ENCODE measurements at regions not wholly inside any gene's neighbourhood (a gene's known extent, or its start where the extent isn't known, plus 50 kb on each side); places are given as distances from the start of the nearest gene placed in this dataset.

DNA sequence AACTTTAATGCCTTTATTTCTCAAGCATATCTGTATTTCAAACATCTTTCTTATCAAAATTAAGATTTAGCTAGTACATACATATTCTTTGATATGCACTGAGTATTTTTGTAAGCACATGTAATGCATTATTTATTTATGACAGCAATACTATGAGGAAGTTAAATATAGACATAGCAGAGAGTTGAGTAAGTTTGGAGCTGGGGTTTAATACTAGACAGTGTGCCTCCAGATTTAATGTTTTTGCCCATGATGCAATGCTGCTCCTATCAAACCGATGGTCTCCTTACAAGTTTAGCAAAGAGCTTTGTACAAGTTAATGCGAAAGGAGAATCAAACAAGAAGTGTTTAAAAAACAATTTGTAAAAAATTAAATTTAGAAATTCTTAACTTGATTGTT lies 826.6 kb upstream of the MGAT4C start:
- Histone ChIP-seq H3K9me3 (ENCODE audit: control insufficient read depth in 5 of 5, low read length in 5 of 5) (no peaks in the 10 kb centered on the region), H3K9ac (ENCODE audit: low read length in 5 of 5) (no peak overlapping the region), H3K4me3 (ENCODE audit: low read depth in 1 of 5, low read length in 5 of 5) (no peak overlapping the region), H3K27ac (ENCODE audit: low read depth, low read length) (no peak overlapping the region), H3K27me3 (ENCODE audit: control insufficient read depth in 5 of 5, insufficient read depth in 4 of 5, low read length in 5 of 5) (no peaks in the 10 kb centered on the region), H3K4me1 (ENCODE audit: control insufficient read depth in 5 of 5, insufficient read depth in 5 of 5, low read length in 5 of 5) (no peaks in the 10 kb centered on the region), H3K36me3 (ENCODE audit: control insufficient read depth in 5 of 5, insufficient read depth in 5 of 5, low read length in 5 of 5) (no peaks in the 10 kb centered on the region)

DNA sequence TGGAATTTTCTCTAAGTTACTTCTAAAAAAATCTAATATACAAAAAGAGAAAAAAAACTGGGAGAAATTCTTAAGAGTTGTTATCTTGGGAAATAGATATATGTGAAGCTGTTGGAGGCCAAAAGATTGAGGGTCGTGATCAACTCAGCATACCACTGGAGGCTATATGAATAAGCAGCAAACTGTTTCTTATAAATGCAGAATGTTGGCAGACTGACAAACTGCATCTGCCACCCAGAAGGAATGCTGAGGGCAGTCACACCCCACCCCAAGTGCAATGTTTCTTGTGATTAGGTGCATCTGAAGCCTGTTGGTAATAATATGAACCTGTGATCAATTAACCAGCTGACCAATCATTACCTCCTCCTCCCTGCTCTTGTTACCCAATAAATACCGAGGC lies 818.6 kb upstream of the MGAT4C start:
- no peaks in the 10 kb centered on the region for H3K36me3 ChIP-seq (ENCODE audit: control insufficient read depth in 5 of 5, insufficient read depth in 5 of 5, low read length in 5 of 5)
- H3K4me3 ChIP-seq (ENCODE audit: low read depth in 1 of 5, low read length in 5 of 5), result no peak overlapping the region
- no peak overlapping the region for H3K27ac ChIP-seq (ENCODE audit: low read depth, low read length)
- H3K9ac ChIP-seq (ENCODE audit: low read length in 5 of 5), result no peak overlapping the region
- H3K9me3 ChIP-seq (ENCODE audit: control insufficient read depth in 5 of 5, low read length in 5 of 5), result peaks cover 0 to 14% (median 10%) of the 10 kb centered on the region in 5 donors
- H3K27me3 ChIP-seq (ENCODE audit: control insufficient read depth in 5 of 5, insufficient read depth in 4 of 5, low read length in 5 of 5), result no peaks in the 10 kb centered on the region
- H3K4me1 ChIP-seq (ENCODE audit: control insufficient read depth in 5 of 5, insufficient read depth in 5 of 5, low read length in 5 of 5), result no peaks in the 10 kb centered on the region

- H3K27ac ChIP-seq (ENCODE audit: low read depth, low read length), result no peak overlapping the region
- no peaks in the 10 kb centered on the region for H3K4me1 ChIP-seq (ENCODE audit: control insufficient read depth in 5 of 5, insufficient read depth in 5 of 5, low read length in 5 of 5)
- no peak overlapping the region for H3K4me3 ChIP-seq (ENCODE audit: low read depth in 1 of 5, low read length in 5 of 5)
- H3K36me3 ChIP-seq (ENCODE audit: control insufficient read depth in 5 of 5, insufficient read depth in 5 of 5, low read length in 5 of 5), result no peaks in the 10 kb centered on the region
- H3K9ac ChIP-seq (ENCODE audit: low read length in 5 of 5), result no peak overlapping the region
- H3K9me3 ChIP-seq (ENCODE audit: control insufficient read depth in 5 of 5, low read length in 5 of 5), result peaks cover 0 to 2% (median 0%) of the 10 kb centered on the region in 5 donors
- no peaks in the 10 kb centered on the region for H3K27me3 ChIP-seq (ENCODE audit: control insufficient read depth in 5 of 5, insufficient read depth in 4 of 5, low read length in 5 of 5)
Observed at GRCh38 chr12:87066326-87066725, 810.1 kb upstream of the MGAT4C start.

DNA sequence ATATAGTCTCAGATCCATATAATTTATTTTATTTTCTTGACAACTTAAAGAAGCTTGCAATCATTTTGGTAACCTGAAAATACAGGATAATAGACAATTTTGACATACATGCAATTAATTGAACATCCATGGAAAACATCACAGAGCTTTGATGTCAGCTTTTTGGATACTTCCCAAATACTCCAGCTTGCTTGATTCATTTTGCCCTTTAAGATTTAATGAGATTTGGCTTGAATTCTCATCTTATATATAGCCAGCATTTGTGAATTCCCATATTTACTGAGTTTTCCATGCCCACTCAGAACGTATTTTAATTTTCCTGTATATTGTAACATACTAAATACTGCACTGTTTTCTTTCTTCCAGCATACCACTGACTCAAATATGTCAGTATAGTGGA lies 803.0 kb upstream of the MGAT4C start:
- H3K36me3 ChIP-seq (ENCODE audit: control insufficient read depth in 5 of 5, insufficient read depth in 5 of 5, low read length in 5 of 5), result no peaks in the 10 kb centered on the region
- H3K9ac ChIP-seq (ENCODE audit: low read length in 5 of 5), result no peak overlapping the region
- no peaks in the 10 kb centered on the region for H3K4me1 ChIP-seq (ENCODE audit: control insufficient read depth in 5 of 5, insufficient read depth in 5 of 5, low read length in 5 of 5)
- H3K9me3 ChIP-seq (ENCODE audit: control insufficient read depth in 5 of 5, low read length in 5 of 5), result peaks cover 0 to 2% (median 0%) of the 10 kb centered on the region in 5 donors
- H3K4me3 ChIP-seq (ENCODE audit: low read depth in 1 of 5, low read length in 5 of 5), result no peak overlapping the region
- H3K27me3 ChIP-seq (ENCODE audit: control insufficient read depth in 5 of 5, insufficient read depth in 4 of 5, low read length in 5 of 5), result no peaks in the 10 kb centered on the region
- H3K27ac ChIP-seq (ENCODE audit: low read depth, low read length), result no peak overlapping the region

DNA sequence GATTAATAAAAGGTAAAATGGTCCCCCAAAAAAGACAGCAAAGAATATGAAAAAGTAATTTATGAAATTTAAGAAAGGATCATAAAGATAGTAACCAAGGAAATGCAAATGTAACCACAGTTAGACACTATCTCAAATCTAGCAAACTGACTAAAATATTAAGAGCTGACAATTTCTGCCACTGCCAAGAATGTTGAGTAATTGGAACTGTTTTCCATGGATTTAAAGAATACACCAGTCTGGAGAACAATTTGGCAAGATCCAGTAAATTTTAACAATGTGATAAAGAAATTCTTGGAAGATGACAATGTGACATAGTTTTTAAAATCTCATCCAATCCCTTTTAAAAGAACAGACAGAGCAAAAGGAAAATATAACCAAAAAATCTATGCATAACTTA lies 798.0 kb upstream of the MGAT4C start:
- Histone ChIP-seq H3K36me3 (ENCODE audit: control insufficient read depth in 5 of 5, insufficient read depth in 5 of 5, low read length in 5 of 5) (no peaks in the 10 kb centered on the region), H3K9ac (ENCODE audit: low read length in 5 of 5) (no peak overlapping the region), H3K9me3 (ENCODE audit: control insufficient read depth in 5 of 5, low read length in 5 of 5) (no peaks in the 10 kb centered on the region), H3K27me3 (ENCODE audit: control insufficient read depth in 5 of 5, insufficient read depth in 4 of 5, low read length in 5 of 5) (no peaks in the 10 kb centered on the region), H3K4me1 (ENCODE audit: control insufficient read depth in 5 of 5, insufficient read depth in 5 of 5, low read length in 5 of 5) (no peaks in the 10 kb centered on the region), H3K27ac (ENCODE audit: low read depth, low read length) (no peak overlapping the region), H3K4me3 (ENCODE audit: low read depth in 1 of 5, low read length in 5 of 5) (no peak overlapping the region)

- Histone ChIP-seq H3K9me3 (ENCODE audit: control insufficient read depth in 5 of 5, low read length in 5 of 5) (no peaks in the 10 kb centered on the region), H3K36me3 (ENCODE audit: control insufficient read depth in 5 of 5, insufficient read depth in 5 of 5, low read length in 5 of 5) (no peaks in the 10 kb centered on the region), H3K4me3 (ENCODE audit: low read depth in 1 of 5, low read length in 5 of 5) (no peak overlapping the region), H3K27me3 (ENCODE audit: control insufficient read depth in 5 of 5, insufficient read depth in 4 of 5, low read length in 5 of 5) (no peaks in the 10 kb centered on the region), H3K4me1 (ENCODE audit: control insufficient read depth in 5 of 5, insufficient read depth in 5 of 5, low read length in 5 of 5) (no peaks in the 10 kb centered on the region), H3K9ac (ENCODE audit: low read length in 5 of 5) (no peak overlapping the region), H3K27ac (ENCODE audit: low read depth, low read length) (no peak overlapping the region)
Observed at GRCh38 chr12:87051621-87052020, 795.4 kb upstream of the MGAT4C start.

DNA sequence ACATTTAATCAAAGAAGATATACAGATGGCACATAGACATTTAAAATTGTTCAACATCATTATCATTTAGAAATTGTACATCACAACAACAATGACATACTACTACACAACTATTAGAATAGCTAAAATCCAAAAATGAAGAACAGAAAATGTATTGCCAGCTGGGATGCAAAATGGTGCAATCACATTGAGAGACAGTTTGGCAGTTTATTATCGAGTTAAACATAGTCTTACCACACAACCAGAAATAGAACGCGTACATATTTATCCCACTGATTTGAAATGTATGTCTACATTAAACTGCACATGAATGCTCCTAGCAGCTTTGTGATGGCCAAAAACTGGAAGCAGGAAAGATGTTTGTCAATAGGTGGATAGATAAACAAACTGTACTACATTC lies 791.5 kb upstream of the MGAT4C start:
- Histone ChIP-seq H3K9me3 (ENCODE audit: control insufficient read depth in 5 of 5, low read length in 5 of 5) (no peaks in the 10 kb centered on the region), H3K4me3 (ENCODE audit: low read depth in 1 of 5, low read length in 5 of 5) (no peak overlapping the region), H3K9ac (ENCODE audit: low read length in 5 of 5) (no peak overlapping the region), H3K36me3 (ENCODE audit: control insufficient read depth in 5 of 5, insufficient read depth in 5 of 5, low read length in 5 of 5) (no peaks in the 10 kb centered on the region), H3K4me1 (ENCODE audit: control insufficient read depth in 5 of 5, insufficient read depth in 5 of 5, low read length in 5 of 5) (no peaks in the 10 kb centered on the region), H3K27me3 (ENCODE audit: control insufficient read depth in 5 of 5, insufficient read depth in 4 of 5, low read length in 5 of 5) (no peaks in the 10 kb centered on the region), H3K27ac (ENCODE audit: low read depth, low read length) (no peak overlapping the region)

DNA sequence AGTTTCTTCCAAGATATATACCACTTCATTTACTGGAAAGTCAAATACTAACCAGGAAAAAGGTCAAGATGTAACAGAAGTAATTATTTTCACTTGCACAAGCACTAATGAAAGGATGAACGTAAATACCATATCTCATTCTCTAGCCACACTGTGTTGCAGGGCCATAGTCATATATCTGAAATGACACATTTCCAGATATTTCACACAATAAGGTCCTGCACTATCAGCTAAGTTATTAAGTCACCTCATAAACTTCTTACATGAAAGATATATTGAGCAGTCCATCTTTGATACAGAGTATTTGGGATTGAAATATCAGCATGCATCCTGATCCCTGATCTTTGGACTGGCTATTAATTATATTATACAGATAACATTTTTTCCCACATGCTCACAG lies 783.3 kb upstream of the MGAT4C start:
- H3K27me3 ChIP-seq (ENCODE audit: control insufficient read depth in 5 of 5, insufficient read depth in 4 of 5, low read length in 5 of 5), result no peaks in the 10 kb centered on the region
- H3K9me3 ChIP-seq (ENCODE audit: control insufficient read depth in 5 of 5, low read length in 5 of 5), result no peaks in the 10 kb centered on the region
- no peak overlapping the region for H3K27ac ChIP-seq (ENCODE audit: low read depth, low read length)
- H3K9ac ChIP-seq (ENCODE audit: low read length in 5 of 5), result no peak overlapping the region
- no peak overlapping the region for H3K4me3 ChIP-seq (ENCODE audit: low read depth in 1 of 5, low read length in 5 of 5)
- H3K36me3 ChIP-seq (ENCODE audit: control insufficient read depth in 5 of 5, insufficient read depth in 5 of 5, low read length in 5 of 5), result no peaks in the 10 kb centered on the region
- H3K4me1 ChIP-seq (ENCODE audit: control insufficient read depth in 5 of 5, insufficient read depth in 5 of 5, low read length in 5 of 5), result no peaks in the 10 kb centered on the region

DNA sequence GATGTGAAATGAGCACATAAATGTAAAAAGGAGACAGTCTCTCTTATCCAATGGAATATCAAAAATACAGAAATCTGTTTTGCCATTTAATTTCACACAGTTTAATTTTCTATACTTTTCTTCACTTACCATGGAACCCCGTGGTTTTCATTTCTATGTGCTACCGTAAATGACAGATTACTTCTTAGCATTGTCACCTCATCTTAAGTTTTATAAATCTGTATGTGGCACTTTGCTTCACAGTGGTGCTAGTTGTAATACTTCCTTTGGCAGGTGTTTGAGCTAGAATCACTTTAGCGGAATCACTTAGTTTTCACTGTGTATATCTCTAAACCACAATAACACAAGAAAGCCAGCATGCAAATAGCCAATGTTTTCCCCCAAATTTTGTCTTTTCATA lies 781.9 kb upstream of the MGAT4C start:
- no peaks in the 10 kb centered on the region for H3K4me1 ChIP-seq (ENCODE audit: control insufficient read depth in 5 of 5, insufficient read depth in 5 of 5, low read length in 5 of 5)
- H3K9me3 ChIP-seq (ENCODE audit: control insufficient read depth in 5 of 5, low read length in 5 of 5), result no peaks in the 10 kb centered on the region
- H3K9ac ChIP-seq (ENCODE audit: low read length in 5 of 5), result no peak overlapping the region
- no peaks in the 10 kb centered on the region for H3K27me3 ChIP-seq (ENCODE audit: control insufficient read depth in 5 of 5, insufficient read depth in 4 of 5, low read length in 5 of 5)
- H3K36me3 ChIP-seq (ENCODE audit: control insufficient read depth in 5 of 5, insufficient read depth in 5 of 5, low read length in 5 of 5), result no peaks in the 10 kb centered on the region
- no peak overlapping the region for H3K27ac ChIP-seq (ENCODE audit: low read depth, low read length)
- no peak overlapping the region for H3K4me3 ChIP-seq (ENCODE audit: low read depth in 1 of 5, low read length in 5 of 5)

- H3K36me3 ChIP-seq (ENCODE audit: control insufficient read depth in 5 of 5, insufficient read depth in 5 of 5, low read length in 5 of 5), result no peaks in the 10 kb centered on the region
- H3K4me3 ChIP-seq (ENCODE audit: low read depth in 1 of 5, low read length in 5 of 5), result no peak overlapping the region
- peaks cover 0 to 2% (median 0%) of the 10 kb centered on the region in 5 donors for H3K9me3 ChIP-seq (ENCODE audit: control insufficient read depth in 5 of 5, low read length in 5 of 5)
- no peak overlapping the region for H3K27ac ChIP-seq (ENCODE audit: low read depth, low read length)
- H3K9ac ChIP-seq (ENCODE audit: low read length in 5 of 5), result no peak overlapping the region
- H3K4me1 ChIP-seq (ENCODE audit: control insufficient read depth in 5 of 5, insufficient read depth in 5 of 5, low read length in 5 of 5), result no peaks in the 10 kb centered on the region
- H3K27me3 ChIP-seq (ENCODE audit: control insufficient read depth in 5 of 5, insufficient read depth in 4 of 5, low read length in 5 of 5), result no peaks in the 10 kb centered on the region
Observed at GRCh38 chr12:87025976-87026375, 769.8 kb upstream of the MGAT4C start.

- H3K27me3 ChIP-seq (ENCODE audit: control insufficient read depth in 5 of 5, insufficient read depth in 4 of 5, low read length in 5 of 5), result no peaks in the 10 kb centered on the region
- H3K4me3 ChIP-seq (ENCODE audit: low read depth in 1 of 5, low read length in 5 of 5), result no peak overlapping the region
- no peaks in the 10 kb centered on the region for H3K36me3 ChIP-seq (ENCODE audit: control insufficient read depth in 5 of 5, insufficient read depth in 5 of 5, low read length in 5 of 5)
- no peak overlapping the region for H3K9ac ChIP-seq (ENCODE audit: low read length in 5 of 5)
- H3K9me3 ChIP-seq (ENCODE audit: control insufficient read depth in 5 of 5, low read length in 5 of 5), result peaks cover 0 to 6% (median 0%) of the 10 kb centered on the region in 5 donors
- H3K27ac ChIP-seq (ENCODE audit: low read depth, low read length), result no peak overlapping the region
- H3K4me1 ChIP-seq (ENCODE audit: control insufficient read depth in 5 of 5, insufficient read depth in 5 of 5, low read length in 5 of 5), result no peaks in the 10 kb centered on the region
Observed at GRCh38 chr12:87021400-87021799, 765.2 kb upstream of the MGAT4C start.
